Stimulated activated CD4-positive, alpha-beta T cell treated with anti-CD3 and anti-CD28 coated beads, Interleukin-4, amount 100 ng/mL, for 1 hour (primary cell): ENCODE measurements at regions not wholly inside any gene's neighbourhood (a gene's known extent, or its start where the extent isn't known, plus 50 kb on each side); places are given as distances from the start of the nearest gene placed in this dataset.

Experiments used
- DNase-seq: peaks from one replicate; pipeline ENCODE4 v3.0.0-alpha.2; 2020

GRCh38 chr13:89937420-89937819 lies 1410.1 kb upstream of the MIR17HG start:
- no peak for DNase-seq

- DNase-seq = no peak
These were observed 1407.1 kb upstream of the MIR17HG start for GRCh38 chr13:89940383-89940782.

DNA sequence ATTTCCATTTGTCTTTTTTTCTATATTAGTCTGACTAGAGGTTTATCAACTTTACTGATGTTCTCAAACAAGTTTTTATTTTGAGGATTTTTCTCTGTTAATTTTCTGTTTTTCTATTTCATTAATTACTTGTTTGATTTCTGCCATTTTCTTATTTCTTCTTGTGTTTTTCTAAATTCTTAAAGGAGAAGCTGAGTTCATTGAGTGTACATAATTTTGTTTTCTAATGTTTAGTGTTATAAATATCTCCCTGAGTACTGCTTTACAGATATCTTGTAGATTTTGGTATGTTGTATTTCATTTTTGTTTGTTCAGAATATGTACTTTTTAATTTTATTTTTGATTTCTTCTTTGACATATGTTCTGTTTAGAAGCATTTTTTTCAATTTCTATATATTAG lies 1404.3 kb upstream of the MIR17HG start:
- DNase-seq = no peak

DNA sequence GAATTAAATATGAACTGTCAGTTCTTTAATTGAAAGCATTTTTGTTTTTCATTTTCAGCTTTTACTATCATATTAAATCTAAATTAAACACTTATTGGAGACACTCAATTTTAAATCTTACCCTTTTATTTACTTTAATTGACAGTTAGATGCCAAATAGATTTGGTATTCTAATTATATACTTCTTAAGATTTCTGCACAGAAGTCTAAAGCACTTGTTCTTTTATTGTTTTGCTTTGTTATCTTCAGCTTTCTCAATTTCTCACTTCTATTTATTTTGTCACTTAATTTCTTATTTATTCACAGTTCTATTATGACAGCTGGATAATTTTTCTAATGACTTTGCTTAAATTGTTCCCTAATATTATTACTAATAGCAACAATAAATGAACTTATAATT lies 1397.3 kb upstream of the MIR17HG start:
- no peak for DNase-seq

DNA sequence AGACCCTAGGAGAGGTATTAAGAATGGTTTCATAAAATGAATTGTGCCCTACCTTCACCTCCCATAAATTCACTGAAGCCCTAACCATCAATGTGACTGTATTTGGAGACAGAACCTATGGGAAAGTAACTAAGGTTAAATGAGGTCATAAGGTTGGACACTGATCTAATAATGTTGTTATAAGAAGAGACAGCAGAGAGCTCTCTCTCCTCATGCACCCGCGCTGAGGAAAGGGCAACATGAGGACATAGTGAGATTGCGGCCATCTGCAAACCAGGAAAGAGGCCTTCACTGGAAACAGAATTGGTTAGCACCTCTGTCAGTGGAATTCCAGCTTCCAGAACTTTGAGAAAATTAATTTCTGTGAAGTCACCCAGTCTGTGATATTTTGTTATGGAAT lies 1396.1 kb upstream of the MIR17HG start:
- DNase-seq = no peak

DNA sequence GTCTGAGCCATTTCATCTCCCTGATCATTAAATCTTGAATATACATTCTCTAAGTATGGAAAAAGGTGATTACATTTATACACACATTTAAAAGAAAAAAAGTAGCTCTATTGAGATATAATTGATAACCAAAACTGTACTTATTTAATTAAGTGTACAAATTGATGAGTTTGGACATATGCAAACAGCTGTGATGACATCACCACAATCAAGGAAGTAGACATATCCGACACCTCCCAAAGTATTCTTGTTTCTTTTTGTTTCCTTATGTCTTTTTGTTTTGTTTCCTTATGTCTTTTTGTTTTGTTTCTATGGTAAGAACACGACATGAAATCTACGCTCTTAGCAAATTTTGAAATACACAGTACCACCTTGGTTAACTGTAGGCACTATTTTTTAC lies 1393.9 kb upstream of the MIR17HG start:
- DNase-seq = no peak

- no peak for DNase-seq
These were observed 1391.7 kb upstream of the MIR17HG start for GRCh38 chr13:89955773-89956172.

GRCh38 chr13:89959074-89959473 lies 1388.4 kb upstream of the MIR17HG start:
- DNase-seq = no peak

GRCh38 chr13:89965252-89965651 lies 1382.2 kb upstream of the MIR17HG start:
- no peak for DNase-seq

DNA sequence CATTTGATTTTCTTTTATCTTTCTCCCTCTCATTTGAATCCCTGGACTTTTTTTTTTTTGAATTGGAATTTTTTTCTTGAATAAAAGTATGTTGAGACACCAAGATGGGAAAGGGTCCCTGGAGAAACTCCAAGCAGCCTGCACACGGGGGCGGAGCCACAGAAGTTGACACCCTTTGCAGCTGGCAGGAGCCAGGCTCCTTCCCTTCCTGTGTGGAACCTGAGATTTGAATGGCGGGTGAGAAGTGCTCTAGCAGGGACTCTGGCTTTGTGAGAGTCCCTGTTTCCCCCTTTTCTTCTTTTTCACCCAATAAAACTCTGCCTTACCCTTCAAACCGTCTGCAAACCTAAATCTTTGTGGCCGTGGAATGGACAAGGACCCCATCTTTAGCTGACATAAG lies 1381.0 kb upstream of the MIR17HG start:
- DNase-seq = no peak

DNA sequence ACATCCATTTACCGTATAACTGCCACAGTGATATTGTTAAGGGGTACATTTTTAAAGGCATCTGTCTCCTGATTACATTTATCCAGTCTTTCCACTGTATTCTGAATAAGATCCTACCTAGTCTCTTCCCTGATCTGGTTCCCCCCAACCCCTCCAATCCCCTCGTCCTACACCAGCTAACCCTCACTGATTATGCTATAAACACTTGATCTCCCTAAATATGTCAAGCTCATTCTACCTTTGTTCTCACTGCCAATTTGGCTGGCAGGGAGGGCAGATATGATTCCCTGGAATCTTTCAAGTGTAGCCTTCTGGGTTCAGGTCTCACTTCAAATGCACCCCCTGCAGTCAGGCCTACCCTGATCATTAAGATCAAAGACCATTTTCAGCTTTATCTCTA lies 1379.8 kb upstream of the MIR17HG start:
- DNase-seq = no peak

GRCh38 chr13:89968470-89968869 lies 1379.0 kb upstream of the MIR17HG start:
- no peak for DNase-seq

GRCh38 chr13:89970353-89970709 lies 1377.2 kb upstream of the MIR17HG start:
- no peak for DNase-seq

DNA sequence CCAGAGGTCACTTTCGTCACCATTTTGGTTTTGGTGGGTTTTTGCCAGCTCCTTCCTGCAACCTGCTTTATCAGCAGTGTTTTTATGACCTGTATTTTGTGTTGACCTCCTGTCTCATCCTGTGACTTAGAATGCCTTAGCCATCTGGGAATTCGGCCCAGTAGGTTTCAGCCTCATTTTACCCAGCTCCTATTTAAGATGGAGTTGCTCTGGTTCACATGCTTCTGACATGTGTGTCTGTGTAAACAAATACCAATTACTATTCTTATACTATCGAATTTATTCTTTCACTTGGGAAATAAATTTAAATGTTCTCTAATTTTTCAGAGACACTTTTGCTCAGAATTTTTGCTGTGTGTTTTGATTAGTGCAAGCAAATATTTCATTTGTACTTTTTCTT lies 1370.3 kb upstream of the MIR17HG start:
- no peak for DNase-seq

- no peak for DNase-seq
These were observed 1366.6 kb upstream of the MIR17HG start for GRCh38 chr13:89980896-89981295.

- no peak for DNase-seq
These were observed 1364.9 kb upstream of the MIR17HG start for GRCh38 chr13:89982407-89983095.

DNA sequence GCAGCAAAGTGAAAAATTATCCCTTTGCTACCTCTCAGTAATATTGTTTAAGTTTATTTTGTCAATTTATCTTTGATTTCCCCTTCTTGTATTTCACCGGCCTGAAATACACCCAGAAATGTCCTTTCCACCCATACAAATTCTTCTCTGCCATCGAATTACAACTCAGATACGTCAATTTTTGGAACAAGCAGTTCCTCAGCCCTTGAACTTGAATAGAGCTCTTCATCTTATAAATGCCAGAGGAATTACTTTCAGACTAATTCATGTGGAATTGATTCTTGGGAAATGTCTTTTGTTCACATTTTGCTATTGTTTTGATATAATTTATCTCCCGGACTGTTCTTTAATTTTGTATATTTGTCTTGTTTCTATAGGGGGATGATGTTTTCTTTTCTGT lies 1359.3 kb upstream of the MIR17HG start:
- no peak for DNase-seq

GRCh38 chr13:90003566-90003965 lies 1343.9 kb upstream of the MIR17HG start:
- DNase-seq = no peak

DNA sequence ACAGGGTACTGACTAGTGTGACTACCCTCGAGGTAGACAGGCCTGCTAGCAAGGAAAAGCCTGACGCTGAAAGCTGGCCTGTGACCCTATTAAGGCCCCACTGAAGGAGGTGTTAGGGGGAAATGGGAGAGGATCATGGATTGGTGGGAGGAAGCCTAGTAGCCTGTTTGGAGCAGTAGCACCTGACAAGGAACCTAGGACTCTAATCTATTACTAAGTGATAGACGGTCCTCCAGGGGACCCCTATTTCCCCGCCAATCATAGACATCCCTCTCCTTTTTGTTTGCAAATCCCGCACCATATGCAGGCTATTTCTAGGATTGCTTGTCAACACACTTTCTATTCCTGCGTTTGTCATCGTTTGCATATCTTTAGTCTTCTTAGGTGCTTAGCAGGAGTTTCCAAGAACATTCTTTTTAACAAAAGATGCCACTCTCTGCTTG lies 1338.8 kb upstream of the MIR17HG start:
- DNase-seq = no peak

- DNase-seq = no peak
These were observed 1333.4 kb upstream of the MIR17HG start for GRCh38 chr13:90014038-90014437.

GRCh38 chr13:90015565-90016507 lies 1331.7 kb upstream of the MIR17HG start:
- no peak for DNase-seq

- DNase-seq = no peak
These were observed 1330.8 kb upstream of the MIR17HG start for GRCh38 chr13:90016688-90017087.

DNA sequence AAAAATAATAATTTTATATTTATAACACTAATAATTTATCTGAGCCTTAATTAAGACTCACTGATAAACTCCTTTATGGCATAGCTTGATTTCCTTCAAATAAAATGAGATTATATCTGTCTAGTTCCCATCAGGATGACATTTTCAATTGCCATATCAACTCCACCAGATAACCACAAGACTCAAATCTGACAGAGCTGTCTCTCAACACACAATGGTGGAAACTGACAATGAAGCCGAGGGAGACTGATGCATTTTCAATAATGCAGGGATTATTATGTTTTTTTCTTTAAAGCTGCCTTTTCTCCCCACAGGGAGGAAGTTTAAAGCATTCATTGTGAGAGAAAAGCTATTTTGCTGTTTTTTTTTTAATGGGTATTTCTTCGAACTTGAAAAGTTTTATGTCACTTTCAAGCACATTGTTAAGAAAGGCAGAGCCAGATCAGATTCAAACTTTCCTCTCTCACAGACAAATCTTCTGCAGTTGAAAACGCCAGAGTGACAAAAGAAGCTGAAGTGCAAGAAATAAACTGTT lies 1326.9 kb upstream of the MIR17HG start:
- DNase-seq = no peak

DNA sequence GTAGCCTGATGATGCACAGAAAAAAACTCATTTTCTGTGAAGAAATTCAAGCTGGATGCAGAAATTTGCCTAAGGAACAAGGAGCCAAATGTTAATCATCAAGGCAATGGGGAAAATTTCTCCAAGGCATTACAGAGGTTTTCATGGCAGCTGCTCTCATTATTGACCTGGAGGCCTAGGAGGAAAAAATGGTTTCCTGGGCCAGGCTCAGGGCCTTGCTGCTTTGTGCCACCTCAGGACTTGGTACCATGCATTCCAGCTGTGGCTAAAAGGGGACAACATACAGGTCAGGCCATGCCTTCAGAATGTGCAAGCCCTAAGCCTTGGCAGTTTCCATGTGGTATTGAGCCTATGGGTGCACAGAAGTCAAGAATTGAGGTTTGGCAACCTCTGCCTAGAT lies 1320.1 kb upstream of the MIR17HG start:
- DNase-seq = no peak
